Progenitor cell of endocrine pancreas (in vitro differentiated cells): ENCODE measurements at regions not wholly inside any gene's neighbourhood (a gene's known extent, or its start where the extent isn't known, plus 50 kb on each side); places are given as distances from the start of the nearest gene placed in this dataset.

Experiments
- DNase-seq: peaks from one replicate; pipeline ENCODE4 v3.0.0; 2021; ENCODE audit warnings: low spot score; ENCODE audit not compliant: unreplicated experiment
- H3K27ac Mint-ChIP-seq: 2 replicates; pipeline ENCODE4 v1.8.0; 2021; ENCODE audit warnings: mild to moderate bottlenecking, moderate library complexity, mixed read lengths
- H3K27me3 Mint-ChIP-seq: 2 replicates; pipeline ENCODE4 v1.8.0; 2021; ENCODE audit warnings: mixed read lengths
- H3K36me3 Mint-ChIP-seq: 2 replicates; pipeline ENCODE4 v1.8.0; 2022; ENCODE audit warnings: mixed read lengths; ENCODE audit not compliant: insufficient read depth
- H3K4me1 Mint-ChIP-seq: 2 replicates; pipeline ENCODE4 v1.8.0; 2021; ENCODE audit warnings: low read depth, mixed read lengths
- H3K4me3 Mint-ChIP-seq: 2 replicates; pipeline ENCODE4 v1.8.0; 2021; ENCODE audit warnings: low read depth, mild to moderate bottlenecking, moderate library complexity, mixed read lengths
- H3K9me3 Mint-ChIP-seq: 2 replicates; pipeline ENCODE4 v1.8.0; 2021; ENCODE audit warnings: low read depth, mixed read lengths
- TF ChIP-seq, protein P1 (sequence below): fragments of 200-600 bp; sonication (generic); IDR thresholded peaks from one replicate; pipeline ENCODE4 v1.5.0; 2021; ENCODE audit warnings: antibody characterized with exemption, mild to moderate bottlenecking; ENCODE audit not compliant: unreplicated experiment

DNA sequence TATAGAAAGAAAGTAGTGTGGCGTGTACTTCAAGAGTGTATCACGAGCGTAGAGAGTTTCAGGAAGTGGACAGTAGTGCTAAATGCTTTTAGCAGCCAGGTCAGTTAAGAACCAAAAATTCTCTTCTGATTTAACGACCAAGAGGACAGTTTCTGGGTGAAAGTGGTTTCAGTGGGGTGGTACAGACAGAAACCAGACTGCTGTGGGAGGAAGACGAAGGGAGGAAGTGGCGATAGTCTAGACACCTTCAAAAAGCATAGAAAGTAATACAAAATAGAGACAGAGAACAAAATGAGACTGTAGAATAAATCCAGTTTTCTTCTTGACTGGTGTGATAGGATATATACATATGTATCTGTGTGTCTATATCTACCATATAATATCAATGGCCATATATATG lies 93.5 kb downstream of the MBL2 start:
- no peak for DNase-seq
- Mint-ChIP-seq H3K27ac (no peak overlapping the region), H3K9me3 (no peaks in the 10 kb centered on the region), H3K4me1 (peaks cover 5% of the 10 kb centered on the region), H3K36me3 (no peaks in the 10 kb centered on the region), H3K4me3 (no peak overlapping the region), H3K27me3 (no peaks in the 10 kb centered on the region)
- TF ChIP-seq, protein P1, sequence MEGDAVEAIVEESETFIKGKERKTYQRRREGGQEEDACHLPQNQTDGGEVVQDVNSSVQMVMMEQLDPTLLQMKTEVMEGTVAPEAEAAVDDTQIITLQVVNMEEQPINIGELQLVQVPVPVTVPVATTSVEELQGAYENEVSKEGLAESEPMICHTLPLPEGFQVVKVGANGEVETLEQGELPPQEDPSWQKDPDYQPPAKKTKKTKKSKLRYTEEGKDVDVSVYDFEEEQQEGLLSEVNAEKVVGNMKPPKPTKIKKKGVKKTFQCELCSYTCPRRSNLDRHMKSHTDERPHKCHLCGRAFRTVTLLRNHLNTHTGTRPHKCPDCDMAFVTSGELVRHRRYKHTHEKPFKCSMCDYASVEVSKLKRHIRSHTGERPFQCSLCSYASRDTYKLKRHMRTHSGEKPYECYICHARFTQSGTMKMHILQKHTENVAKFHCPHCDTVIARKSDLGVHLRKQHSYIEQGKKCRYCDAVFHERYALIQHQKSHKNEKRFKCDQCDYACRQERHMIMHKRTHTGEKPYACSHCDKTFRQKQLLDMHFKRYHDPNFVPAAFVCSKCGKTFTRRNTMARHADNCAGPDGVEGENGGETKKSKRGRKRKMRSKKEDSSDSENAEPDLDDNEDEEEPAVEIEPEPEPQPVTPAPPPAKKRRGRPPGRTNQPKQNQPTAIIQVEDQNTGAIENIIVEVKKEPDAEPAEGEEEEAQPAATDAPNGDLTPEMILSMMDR = no peak

DNA sequence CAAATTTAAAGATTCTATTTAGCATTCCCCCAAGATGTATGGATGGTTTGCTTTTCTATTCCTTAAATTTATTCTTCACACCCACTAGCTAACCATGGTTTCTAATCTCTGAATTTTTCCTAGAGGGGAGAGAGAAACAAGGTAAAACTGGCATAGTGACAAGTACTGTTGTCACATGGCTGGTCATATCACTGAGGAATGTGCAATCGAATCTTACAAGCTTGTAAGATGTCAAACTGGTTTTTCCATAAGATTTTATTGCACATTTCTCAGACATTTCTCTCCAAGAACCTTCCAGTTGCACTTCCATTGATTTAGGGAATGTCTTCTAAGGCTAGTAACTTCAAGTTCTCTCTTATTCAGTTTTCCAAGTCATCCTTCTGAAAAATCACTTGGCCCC lies 89.8 kb downstream of the MBL2 start:
- H3K27ac Mint-ChIP-seq = no peak overlapping the region
- no peak for DNase-seq
- H3K4me3 Mint-ChIP-seq = no peak overlapping the region
- no peaks in the 10 kb centered on the region for H3K9me3 Mint-ChIP-seq
- H3K27me3 Mint-ChIP-seq = no peaks in the 10 kb centered on the region
- TF ChIP-seq, protein P1 = no peak
- H3K4me1 Mint-ChIP-seq = peaks cover 5% of the 10 kb centered on the region
- no peaks in the 10 kb centered on the region for H3K36me3 Mint-ChIP-seq

DNA sequence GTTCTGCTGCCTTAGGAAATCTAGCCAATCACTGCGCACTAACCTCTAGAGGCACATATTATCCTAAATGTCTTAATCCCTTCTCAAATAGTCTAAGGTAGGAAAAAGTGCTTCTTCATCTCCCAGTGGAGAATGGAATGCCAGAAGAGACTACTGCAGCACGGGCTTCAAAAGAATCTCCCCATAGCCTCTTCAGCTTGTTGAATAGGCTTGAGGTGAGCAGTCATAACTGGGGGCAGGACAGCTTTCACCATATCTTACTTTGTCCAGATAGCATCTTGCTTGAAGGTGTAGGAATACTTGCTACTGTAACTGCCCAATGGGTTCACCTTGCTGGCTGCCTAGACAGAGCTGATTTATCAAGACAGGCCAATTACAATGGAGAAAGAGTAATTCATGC lies 88.8 kb downstream of the MBL2 start:
- Mint-ChIP-seq H3K27me3 (no peaks in the 10 kb centered on the region), H3K36me3 (no peaks in the 10 kb centered on the region), H3K4me3 (no peak overlapping the region), H3K4me1 (peaks cover 5% of the 10 kb centered on the region), H3K9me3 (no peaks in the 10 kb centered on the region), H3K27ac (no peak overlapping the region)
- TF ChIP-seq, protein P1 = no peak
- DNase-seq = no peak

DNA sequence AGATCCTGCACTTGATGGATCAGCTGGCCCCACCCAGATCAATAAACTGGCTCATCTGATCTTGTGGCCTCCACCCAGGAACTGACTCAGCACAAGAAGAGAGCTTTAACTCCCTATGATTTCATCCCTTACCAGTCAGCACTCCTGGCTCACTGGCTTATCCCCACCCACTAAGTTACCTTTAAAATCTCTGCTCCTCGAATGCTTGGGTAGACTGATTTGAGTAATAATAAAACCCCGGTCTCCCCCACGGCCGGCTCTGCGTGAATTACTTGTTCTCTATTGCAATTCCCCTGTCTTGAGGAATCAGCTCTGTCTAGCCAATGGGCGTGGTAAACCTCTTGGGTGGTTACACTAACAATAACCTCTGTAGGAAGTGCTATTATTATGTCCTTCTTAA lies 83.7 kb downstream of the MBL2 start:
- H3K36me3 Mint-ChIP-seq = no peaks in the 10 kb centered on the region
- no peak overlapping the region for H3K27ac Mint-ChIP-seq

DNA sequence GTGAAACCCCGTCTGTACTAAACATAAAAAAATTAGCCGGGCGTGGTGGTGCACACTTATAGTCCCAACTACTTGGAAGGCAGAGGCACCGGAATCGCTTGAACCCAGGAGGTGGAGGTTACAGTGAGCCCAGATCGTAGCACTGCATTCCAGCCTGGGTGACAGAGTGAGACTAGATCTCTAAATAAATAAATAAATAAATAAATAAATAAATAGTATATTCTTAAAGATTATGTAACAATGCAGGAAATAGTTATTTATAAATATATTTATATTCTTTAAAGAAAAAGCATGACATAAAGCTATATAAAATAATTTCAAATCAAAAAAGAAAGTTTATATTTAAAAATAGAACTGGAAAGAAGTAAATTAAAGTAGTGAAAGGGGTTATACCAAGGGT lies 76.4 kb downstream of the MBL2 start:
- no peaks in the 10 kb centered on the region for H3K36me3 Mint-ChIP-seq
- TF ChIP-seq, protein P1 = no peak

More for the DNA sequence above, 83.7 kb downstream of the MBL2 start:
- no peak for DNase-seq
- no peak overlapping the region for H3K4me3 Mint-ChIP-seq
- H3K27me3 Mint-ChIP-seq = no peaks in the 10 kb centered on the region
- H3K9me3 Mint-ChIP-seq = peaks cover 11% of the 10 kb centered on the region
- TF ChIP-seq, protein P1 = no peak
- H3K4me1 Mint-ChIP-seq = no peaks in the 10 kb centered on the region

More for the DNA sequence above, 76.4 kb downstream of the MBL2 start:
- DNase-seq = no peak
- H3K27ac Mint-ChIP-seq = no peak overlapping the region
- H3K4me3 Mint-ChIP-seq = no peak overlapping the region
- no peaks in the 10 kb centered on the region for H3K4me1 Mint-ChIP-seq
- peaks cover 6% of the 10 kb centered on the region for H3K9me3 Mint-ChIP-seq
- H3K27me3 Mint-ChIP-seq = no peaks in the 10 kb centered on the region
